Vagina (tissue), 2 donors: ENCODE measurements at regions not wholly inside any gene's neighbourhood (a gene's known extent, or its start where the extent isn't known, plus 50 kb on each side); places are given as distances from the start of the nearest gene placed in this dataset.

Experiments
- DNase-seq, 2 donors: peaks; one replicate each; pipeline ENCODE4 v3.0.0-alpha.2; 2017; ENCODE audit errors: extremely low spot score in 2 of 2
- H3K27ac ChIP-seq: fragments of 200-600 bp; sonication (generic); one replicate; pipeline ENCODE4 v1.5.1; 2019
- H3K27me3 ChIP-seq: fragments of 200-600 bp; sonication (generic); one replicate; pipeline ENCODE4 v1.5.1; 2019
- H3K36me3 ChIP-seq, 2 donors: fragments of 200-600 bp; sonication (generic); one replicate each; pipeline ENCODE4 v1.5.1; 2017 to 2019
- H3K4me1 ChIP-seq: fragments of 200-600 bp; sonication (generic); one replicate; pipeline ENCODE4 v1.5.1; 2019
- H3K4me3 ChIP-seq, 2 donors: fragments of 200-600 bp; sonication (generic); 1 replicate in 1 of 2; 2 replicates in 1 of 2; pipeline ENCODE4 v1.5.1; 2016 to 2019
- H3K9me3 ChIP-seq: fragments of 200-600 bp; sonication (generic); one replicate; pipeline ENCODE4 v1.5.1; 2019
- POLR2A ChIP-seq, 2 donors: fragments of 450-650 bp; IDR thresholded peaks; one replicate each; pipeline ENCODE4 v1.6.1; 2017; ENCODE audit warnings: antibody characterized with exemption in 2 of 2, mild to moderate bottlenecking in 2 of 2, moderate library complexity in 2 of 2
- POLR2AphosphoS5 ChIP-seq, 2 donors: sonication (generic); formaldehyde crosslinking; IDR thresholded peaks; one replicate each; pipeline ENCODE4 v1.9.0; 2017; ENCODE audit warnings: antibody characterized with exemption in 2 of 2, mild to moderate bottlenecking in 2 of 2, low read depth in 1 of 2; ENCODE audit not compliant: insufficient read depth in 1 of 2
- intact Hi-C: fragments of 100-400 bp; cut with DNase I; formaldehyde crosslinking; loops from one replicate; pipeline ENCODE4 v1.15.1; 2023
- TF ChIP-seq, protein P1 (sequence below), 3 experiments: fragments of 450-650 bp in 2 of 3; fragments of 200-600 bp in 1 of 3; sonication (generic) in 1 of 3; IDR thresholded peaks; one replicate each; pipeline ENCODE4 v1.5.1; 2017 to 2019; ENCODE audit warnings: antibody characterized with exemption in 3 of 3, mild to moderate bottlenecking in 2 of 3, moderate library complexity in 2 of 3

DNA sequence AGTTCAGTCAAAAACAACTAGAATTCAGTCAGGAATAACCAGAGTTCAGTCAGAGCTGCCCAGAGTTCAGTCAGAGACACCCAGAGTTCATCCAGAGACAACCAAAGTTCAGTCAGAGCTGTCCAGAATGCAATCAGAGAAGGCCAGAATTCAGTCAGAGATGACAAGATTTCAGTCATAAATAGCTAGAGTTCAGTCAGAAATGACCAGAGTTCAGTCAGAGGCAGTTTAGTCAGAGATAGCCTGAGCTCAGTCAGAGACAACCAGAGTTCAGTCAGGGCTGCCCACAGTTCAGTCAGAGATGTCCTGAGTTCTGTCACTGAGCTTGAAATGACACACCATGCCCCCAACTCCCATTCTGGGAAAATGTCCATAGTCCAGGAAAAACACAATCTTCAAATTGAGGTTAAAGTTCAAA lies 1102.8 kb downstream of the BCL11B start:
- no peak for DNase-seq
- Histone ChIP-seq H3K4me1 (no peaks in the 10 kb centered on the region), H3K9me3 (no peaks in the 10 kb centered on the region), H3K27me3 (no peaks in the 10 kb centered on the region), H3K4me3 (no peak overlapping the region), H3K36me3 (no peaks in the 10 kb centered on the region), H3K27ac (no peak overlapping the region)
- intact Hi-C loops: no loop called here
- TF ChIP-seq, protein P1, sequence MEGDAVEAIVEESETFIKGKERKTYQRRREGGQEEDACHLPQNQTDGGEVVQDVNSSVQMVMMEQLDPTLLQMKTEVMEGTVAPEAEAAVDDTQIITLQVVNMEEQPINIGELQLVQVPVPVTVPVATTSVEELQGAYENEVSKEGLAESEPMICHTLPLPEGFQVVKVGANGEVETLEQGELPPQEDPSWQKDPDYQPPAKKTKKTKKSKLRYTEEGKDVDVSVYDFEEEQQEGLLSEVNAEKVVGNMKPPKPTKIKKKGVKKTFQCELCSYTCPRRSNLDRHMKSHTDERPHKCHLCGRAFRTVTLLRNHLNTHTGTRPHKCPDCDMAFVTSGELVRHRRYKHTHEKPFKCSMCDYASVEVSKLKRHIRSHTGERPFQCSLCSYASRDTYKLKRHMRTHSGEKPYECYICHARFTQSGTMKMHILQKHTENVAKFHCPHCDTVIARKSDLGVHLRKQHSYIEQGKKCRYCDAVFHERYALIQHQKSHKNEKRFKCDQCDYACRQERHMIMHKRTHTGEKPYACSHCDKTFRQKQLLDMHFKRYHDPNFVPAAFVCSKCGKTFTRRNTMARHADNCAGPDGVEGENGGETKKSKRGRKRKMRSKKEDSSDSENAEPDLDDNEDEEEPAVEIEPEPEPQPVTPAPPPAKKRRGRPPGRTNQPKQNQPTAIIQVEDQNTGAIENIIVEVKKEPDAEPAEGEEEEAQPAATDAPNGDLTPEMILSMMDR (IDR thresholded peaks at IDR 0.05): no peak
- TF ChIP-seq POLR2A (IDR thresholded peaks at IDR 0.05) (no peak), POLR2AphosphoS5 (IDR thresholded peaks at IDR 0.05; ENCODE audit: insufficient read depth in 1 of 2, low read depth in 1 of 2) (no peak)

DNA sequence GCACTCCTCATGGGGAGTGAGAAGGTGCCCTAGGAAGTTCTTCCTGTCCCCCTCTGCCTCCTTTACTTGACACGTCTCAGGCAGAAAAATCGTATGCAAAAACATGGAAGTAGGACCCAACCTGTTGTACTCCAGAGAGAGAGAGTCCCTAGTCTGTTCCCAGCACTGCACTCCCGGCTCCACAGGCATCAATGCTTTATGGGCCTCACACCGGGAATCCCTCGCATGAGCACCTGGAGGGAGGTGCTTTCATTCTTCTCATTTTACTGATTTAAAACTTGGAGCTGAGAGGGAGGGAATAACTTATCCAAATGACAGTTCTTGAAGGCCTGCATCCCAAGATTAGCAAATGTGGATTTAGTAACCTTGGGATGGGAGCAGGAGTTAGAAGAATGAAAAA lies 1101.4 kb downstream of the BCL11B start:
- intact Hi-C loops: no loop called here
- Histone ChIP-seq H3K36me3 (no peaks in the 10 kb centered on the region), H3K4me3 (no peak overlapping the region), H3K4me1 (no peaks in the 10 kb centered on the region), H3K9me3 (no peaks in the 10 kb centered on the region), H3K27me3 (no peaks in the 10 kb centered on the region), H3K27ac (no peak overlapping the region)
- no peak for DNase-seq
- TF ChIP-seq POLR2A (IDR thresholded peaks at IDR 0.05) (no peak), POLR2AphosphoS5 (IDR thresholded peaks at IDR 0.05; ENCODE audit: insufficient read depth in 1 of 2, low read depth in 1 of 2) (no peak)
- TF ChIP-seq, protein P1 (IDR thresholded peaks at IDR 0.05): no peak

DNA sequence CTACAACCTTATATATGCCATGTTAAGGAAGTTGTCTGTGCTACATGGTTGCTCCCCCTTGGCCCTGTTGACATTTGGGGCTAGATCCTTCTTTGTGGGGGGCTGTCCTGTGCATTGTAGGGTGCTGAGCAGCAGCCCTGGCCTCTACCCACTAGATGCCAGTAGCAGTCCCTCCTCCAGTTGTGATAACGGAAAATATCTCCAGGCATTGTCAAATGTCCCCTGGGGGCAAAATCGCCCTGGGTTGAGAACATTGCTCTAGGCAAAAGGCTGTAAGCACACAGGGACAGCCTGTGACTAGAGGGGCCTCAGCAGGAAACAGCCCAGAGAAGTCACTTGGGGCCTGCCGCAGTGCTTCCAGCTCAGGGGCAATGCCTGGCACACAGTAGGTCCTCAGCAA lies 1100.3 kb downstream of the BCL11B start:
- H3K9me3 ChIP-seq: no peaks in the 10 kb centered on the region

DNA sequence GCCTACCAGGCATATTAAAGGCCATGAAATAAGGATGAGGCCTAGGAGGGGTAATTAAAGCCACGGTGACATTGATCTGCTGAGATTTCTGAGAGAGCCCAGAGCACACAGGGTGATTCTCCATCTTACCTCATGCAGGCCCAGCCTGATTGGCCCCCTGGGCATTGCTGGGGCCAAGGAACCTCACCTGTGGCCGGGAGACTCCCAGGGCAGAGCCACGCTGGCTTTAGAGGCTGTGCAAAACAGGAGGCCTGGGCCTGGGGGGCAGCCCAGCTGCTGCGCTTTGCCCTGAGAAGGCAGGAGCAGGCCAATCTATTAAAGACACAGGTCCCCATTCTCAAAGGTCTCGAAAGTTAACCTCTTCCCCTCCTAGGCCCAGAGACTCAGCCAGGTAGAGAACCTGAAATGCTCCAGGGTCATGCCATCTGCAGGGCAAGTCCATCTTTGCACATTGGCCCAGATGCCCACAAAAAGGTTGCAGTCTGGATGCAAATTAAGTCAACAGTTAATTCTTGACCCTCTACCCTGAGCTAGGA lies 1099.7 kb downstream of the BCL11B start:
- no peaks in the 10 kb centered on the region for H3K27me3 ChIP-seq
- TF ChIP-seq, protein P1 (IDR thresholded peaks at IDR 0.05): no peak
- TF ChIP-seq POLR2AphosphoS5 (IDR thresholded peaks at IDR 0.05; ENCODE audit: insufficient read depth in 1 of 2, low read depth in 1 of 2) (no peak), POLR2A (IDR thresholded peaks at IDR 0.05) (no peak)
- intact Hi-C loops: no loop called here

More for the DNA sequence above, 1100.3 kb downstream of the BCL11B start:
- TF ChIP-seq, protein P1 (IDR thresholded peaks at IDR 0.05): no peak
- TF ChIP-seq POLR2AphosphoS5 (IDR thresholded peaks at IDR 0.05; ENCODE audit: insufficient read depth in 1 of 2, low read depth in 1 of 2) (no peak), POLR2A (IDR thresholded peaks at IDR 0.05) (no peak)
- no peaks in the 10 kb centered on the region for H3K36me3 ChIP-seq
- H3K4me3 ChIP-seq: no peak overlapping the region
- DNase-seq: no peak
- H3K27me3 ChIP-seq: no peaks in the 10 kb centered on the region
- intact Hi-C loops: no loop called here
- no peak overlapping the region for H3K27ac ChIP-seq
- no peaks in the 10 kb centered on the region for H3K4me1 ChIP-seq

DNA sequence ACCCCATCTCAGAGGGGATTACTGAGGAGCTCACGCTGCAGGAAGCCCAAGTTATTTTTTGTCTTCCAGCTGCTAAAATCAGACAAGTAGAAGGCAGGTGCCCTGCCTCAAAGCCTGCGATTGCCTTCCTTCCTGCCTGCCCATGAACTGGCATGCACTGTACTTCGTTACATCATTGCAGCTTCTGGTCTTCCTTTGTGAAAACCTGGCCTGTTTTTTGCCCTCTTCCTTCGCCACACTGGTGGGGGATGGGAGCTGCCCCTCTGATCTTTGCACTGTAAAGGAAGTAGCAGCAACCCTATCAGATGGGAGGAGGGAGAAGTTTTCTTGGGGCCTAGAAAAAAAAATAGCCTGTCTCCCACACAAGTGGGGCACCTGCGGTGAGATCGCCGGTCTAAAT lies 1098.7 kb downstream of the BCL11B start:
- H3K9me3 ChIP-seq: no peaks in the 10 kb centered on the region
- H3K4me1 ChIP-seq: no peaks in the 10 kb centered on the region
- DNase-seq: no peak
- no peaks in the 10 kb centered on the region for H3K36me3 ChIP-seq
- intact Hi-C loops: no loop called here
- no peaks in the 10 kb centered on the region for H3K27me3 ChIP-seq
- no peak overlapping the region for H3K4me3 ChIP-seq
- no peak overlapping the region for H3K27ac ChIP-seq
- TF ChIP-seq POLR2AphosphoS5 (IDR thresholded peaks at IDR 0.05; ENCODE audit: insufficient read depth in 1 of 2, low read depth in 1 of 2): no peak
- TF ChIP-seq, protein P1 (IDR thresholded peaks at IDR 0.05): no peak
- no peak for TF ChIP-seq POLR2A (IDR thresholded peaks at IDR 0.05)

More for the DNA sequence above, 1099.7 kb downstream of the BCL11B start:
- Histone ChIP-seq H3K36me3 (no peaks in the 10 kb centered on the region), H3K4me3 (no peak overlapping the region), H3K27ac (no peak overlapping the region), H3K4me1 (no peaks in the 10 kb centered on the region), H3K9me3 (no peaks in the 10 kb centered on the region)
- no peak for DNase-seq
